ENCODE measurements at regions not wholly inside any gene's neighbourhood (a gene's known extent, or its start where the extent isn't known, plus 50 kb on each side); places are given as distances from the start of the nearest gene placed in this dataset.

DNA sequence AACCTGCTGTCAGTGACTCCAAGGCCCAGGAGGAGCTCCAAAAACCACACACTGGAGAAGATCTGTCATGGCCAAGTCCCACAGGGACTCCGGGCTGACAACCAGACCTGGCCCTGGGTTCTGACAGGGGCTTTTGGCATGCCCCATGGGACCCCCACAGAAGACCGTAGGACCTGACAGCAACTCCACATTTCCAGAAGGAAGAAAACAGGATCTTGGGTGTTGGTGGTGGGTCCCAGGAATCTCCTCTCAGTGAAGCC, 275.9 kb upstream of the HS6ST1 start:
- no peak for TF ChIP-seq CTCF (IDR thresholded peaks at IDR 0.05)
- H3K36me3 ChIP-seq (ENCODE audit: control insufficient read depth, insufficient read depth, low read length) = no peaks in the 10 kb centered on the region
- H3K4me2 ChIP-seq (ENCODE audit: low read length) = no peak overlapping the region
- H2AFZ ChIP-seq = no peak overlapping the region
- H3K9me3 ChIP-seq (ENCODE audit: control insufficient read depth, low read length) = no peaks in the 10 kb centered on the region
- peaks cover 9% of the 10 kb centered on the region for H3K4me1 ChIP-seq
- H3K27ac ChIP-seq = no peak overlapping the region
- H3K4me3 ChIP-seq (ENCODE audit: low read depth, low read length) = no peak overlapping the region
- no peaks in the 10 kb centered on the region for H3K27me3 ChIP-seq (ENCODE audit: control insufficient read depth, insufficient read depth, low read length)
- no peaks in the 10 kb centered on the region for H3K79me2 ChIP-seq
- no peak overlapping the region for H3K9ac ChIP-seq

GRCh38 chr2:128594953-128595677, 276.4 kb upstream of the HS6ST1 start:
- Histone ChIP-seq H2AFZ (no peak overlapping the region), H3K4me3 (ENCODE audit: low read depth, low read length) (no peak overlapping the region), H3K4me2 (ENCODE audit: low read length) (no peak overlapping the region), H3K79me2 (no peaks in the 10 kb centered on the region), H3K36me3 (ENCODE audit: control insufficient read depth, insufficient read depth, low read length) (no peaks in the 10 kb centered on the region), H3K27me3 (ENCODE audit: control insufficient read depth, insufficient read depth, low read length) (no peaks in the 10 kb centered on the region), H3K9ac (no peak overlapping the region), H3K4me1 (peaks cover 9% of the 10 kb centered on the region), H3K9me3 (ENCODE audit: control insufficient read depth, low read length) (no peaks in the 10 kb centered on the region), H3K27ac (no peak overlapping the region)
- no peak for TF ChIP-seq CTCF (IDR thresholded peaks at IDR 0.05)

GRCh38 chr2:128595763-128596395, 277.2 kb upstream of the HS6ST1 start:
- Histone ChIP-seq H3K4me1 (peaks cover 9% of the 10 kb centered on the region), H3K4me3 (ENCODE audit: low read depth, low read length) (no peak overlapping the region), H3K27me3 (ENCODE audit: control insufficient read depth, insufficient read depth, low read length) (no peaks in the 10 kb centered on the region), H3K27ac (no peak overlapping the region), H3K36me3 (ENCODE audit: control insufficient read depth, insufficient read depth, low read length) (no peaks in the 10 kb centered on the region), H2AFZ (no peak overlapping the region), H3K4me2 (ENCODE audit: low read length) (no peak overlapping the region), H3K79me2 (no peaks in the 10 kb centered on the region), H3K9ac (no peak overlapping the region), H3K9me3 (ENCODE audit: control insufficient read depth, low read length) (no peaks in the 10 kb centered on the region)
- no peak for TF ChIP-seq CTCF (IDR thresholded peaks at IDR 0.05)

DNA sequence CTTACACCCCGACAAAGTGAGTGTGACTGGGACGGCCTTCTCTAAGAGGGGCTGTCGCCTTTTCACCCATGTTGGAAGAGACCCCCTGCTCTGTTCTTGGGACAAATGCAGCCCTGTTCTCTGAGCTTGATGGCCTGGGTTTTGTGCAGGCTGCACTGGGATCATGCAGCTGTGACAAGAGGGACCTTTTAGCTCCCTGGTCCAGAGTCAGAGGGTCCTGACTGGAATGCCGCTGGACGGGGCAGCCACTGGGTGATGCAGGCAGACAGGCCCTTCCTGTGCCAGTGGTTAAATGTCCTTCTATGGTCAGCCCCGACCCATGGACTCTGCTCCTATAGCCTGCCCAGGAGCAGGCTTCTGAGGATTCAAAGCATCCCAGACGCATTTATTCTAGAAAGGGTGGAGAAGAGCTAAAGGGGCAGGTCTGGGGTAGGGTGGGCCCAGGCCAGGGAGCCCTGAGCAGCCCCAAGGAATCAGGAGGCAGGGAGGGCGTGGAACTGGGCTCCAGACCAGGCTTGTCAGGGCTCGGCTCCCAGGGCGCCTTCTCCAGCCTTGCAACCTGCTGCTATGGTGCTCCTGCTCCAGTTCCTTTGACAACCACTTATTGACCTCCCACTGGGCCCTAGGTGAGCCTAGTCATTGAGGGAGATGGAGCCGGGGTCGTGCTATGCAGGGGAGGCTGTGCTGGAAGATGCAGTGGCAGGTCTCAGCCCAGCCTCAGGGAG, 277.9 kb upstream of the HS6ST1 start:
- H2AFZ ChIP-seq = no peak overlapping the region
- H3K9ac ChIP-seq = no peak overlapping the region
- no peak overlapping the region for H3K4me2 ChIP-seq (ENCODE audit: low read length)
- no peaks in the 10 kb centered on the region for H3K27me3 ChIP-seq (ENCODE audit: control insufficient read depth, insufficient read depth, low read length)
- H3K79me2 ChIP-seq = no peaks in the 10 kb centered on the region
- TF ChIP-seq CTCF (IDR thresholded peaks at IDR 0.05) = no peak
- no peaks in the 10 kb centered on the region for H3K9me3 ChIP-seq (ENCODE audit: control insufficient read depth, low read length)
- H3K4me1 ChIP-seq = peaks cover 9% of the 10 kb centered on the region
- H3K27ac ChIP-seq = no peak overlapping the region
- no peak overlapping the region for H3K4me3 ChIP-seq (ENCODE audit: low read depth, low read length)
- no peaks in the 10 kb centered on the region for H3K36me3 ChIP-seq (ENCODE audit: control insufficient read depth, insufficient read depth, low read length)

Measured in parathyroid adenoma (tissue), 2 donors.